B cell (primary cell): ENCODE measurements at regions not wholly inside any gene's neighbourhood (a gene's known extent, or its start where the extent isn't known, plus 50 kb on each side); places are given as distances from the start of the nearest gene placed in this dataset.

Experiments used
- CTCF ChIP-seq: fragments of 200-600 bp; IDR thresholded peaks from one replicate; pipeline ENCODE4 v1.8.0; 2022; ENCODE audit warnings: antibody characterized with exemption, mild to moderate bottlenecking
- EZH2 ChIP-seq: IDR thresholded peaks from 2 replicates; pipeline ENCODE4 v1.6.1; 2012; ENCODE audit warnings: borderline replicate concordance, low read depth, mild to moderate bottlenecking, moderate library complexity, low read length; ENCODE audit not compliant: insufficient read depth, poor library complexity, severe bottlenecking

GRCh38 chrX:148223361-148223760 lies 242.2 kb downstream of the FMR1NB start:
- TF ChIP-seq CTCF = no peak
- no peak for TF ChIP-seq EZH2
